Liver (tissue), 3 donors: ENCODE measurements at regions not wholly inside any gene's neighbourhood (a gene's known extent, or its start where the extent isn't known, plus 50 kb on each side); places are given as distances from the start of the nearest gene placed in this dataset.

Experiments
- CTCF ChIP-seq: fragments of 150-350 bp; IDR thresholded peaks from 2 replicates; pipeline ENCODE4 v1.5.1; 2017; ENCODE audit warnings: improper control_type of control experiment, low read depth, low read length; ENCODE audit not compliant: missing input control
- GABPA ChIP-seq, 2 donors: IDR thresholded peaks in 1 of 2; conservative IDR thresholded peaks in 1 of 2; 2 replicates each; pipeline ENCODE4 v1.6.1; 2016; ENCODE audit warnings: antibody characterized with exemption in 2 of 2, mild to moderate bottlenecking in 1 of 2, moderate library complexity in 1 of 2
- JUND ChIP-seq, 2 donors: IDR thresholded peaks; 2 replicates each; pipeline ENCODE4 v1.6.1; 2016; ENCODE audit warnings: antibody characterized with exemption in 2 of 2
- MAX ChIP-seq: IDR thresholded peaks from 2 replicates; pipeline ENCODE4 v1.6.1; 2016; ENCODE audit warnings: antibody characterized with exemption
- REST ChIP-seq: IDR thresholded peaks from 2 replicates; pipeline ENCODE4 v1.6.1; 2016; ENCODE audit warnings: antibody characterized with exemption, mild to moderate bottlenecking
- ZBTB33 ChIP-seq: IDR thresholded peaks from 2 replicates; pipeline ENCODE4 v1.6.1; 2016; ENCODE audit warnings: antibody characterized with exemption
- donor health status: healthy.
- donor health status: healthy.

GRCh38 chr10:117889664-117890063 is 157.1 kb downstream of the RAB11FIP2 start:
- TF ChIP-seq CTCF (no peak), JUND (IDR thresholded peaks at IDR 0.05) (no peak), GABPA (IDR thresholded peaks at IDR 0.05 in 1 of 2, conservative IDR thresholded peaks at IDR 0.05 in 1 of 2) (no peak), MAX (no peak), REST (no peak), ZBTB33 (no peak)
